H9 (cell line): ENCODE measurements at regions not wholly inside any gene's neighbourhood (a gene's known extent, or its start where the extent isn't known, plus 50 kb on each side); places are given as distances from the start of the nearest gene placed in this dataset.

Source experiments
- DNase-seq: peaks from one replicate; pipeline ENCODE4 v3.0.0-alpha.2; 2017
- H2AFZ ChIP-seq: one replicate; pipeline ENCODE4 v1.6.1; 2013; ENCODE audit warnings: mild to moderate bottlenecking, low read length, control low read depth, moderate library complexity
- H2AK5ac ChIP-seq: 2 replicates; pipeline ENCODE4 v1.6.1; 2013; ENCODE audit warnings: low read length, control low read depth, mixed read lengths; ENCODE audit not compliant: insufficient read length
- H2BK120ac ChIP-seq: one replicate; pipeline ENCODE4 v1.6.1; 2013; ENCODE audit warnings: low read depth, mild to moderate bottlenecking, low read length, control low read depth, inconsistent platforms; ENCODE audit not compliant: poor library complexity, severe bottlenecking
- H2BK12ac ChIP-seq: 2 replicates; pipeline ENCODE4 v1.6.1; 2013; ENCODE audit warnings: low read length, control low read depth, mixed read lengths, low read depth; ENCODE audit not compliant: insufficient read length
- H2BK15ac ChIP-seq: 2 replicates; pipeline ENCODE4 v1.6.1; 2013; ENCODE audit warnings: low read depth, low read length, control low read depth
- H2BK20ac ChIP-seq: one replicate; pipeline ENCODE4 v1.6.1; 2013; ENCODE audit warnings: low read depth, mild to moderate bottlenecking, low read length, control low read depth, inconsistent platforms; ENCODE audit not compliant: poor library complexity, severe bottlenecking
- H2BK5ac ChIP-seq: 2 replicates; pipeline ENCODE4 v1.6.1; 2013; ENCODE audit warnings: low read length, control low read depth, mixed read lengths; ENCODE audit not compliant: insufficient read length
- H3K14ac ChIP-seq: 2 replicates; pipeline ENCODE4 v1.6.1; 2013; ENCODE audit warnings: low read length, control low read depth; ENCODE audit not compliant: insufficient read depth
- H3K18ac ChIP-seq: 2 replicates; pipeline ENCODE4 v1.6.1; 2013; ENCODE audit warnings: low read depth, mild to moderate bottlenecking, mixed read lengths, low read length, control low read depth; ENCODE audit not compliant: insufficient read length
- H3K23ac ChIP-seq: 2 replicates; pipeline ENCODE4 v1.6.1; 2013; ENCODE audit warnings: low read length, control low read depth, mixed read lengths, low read depth; ENCODE audit not compliant: insufficient read length
- H3K23me2 ChIP-seq: 2 replicates; pipeline ENCODE4 v1.6.1; 2013; ENCODE audit warnings: low read depth, mild to moderate bottlenecking, mixed read lengths, low read length, control low read depth; ENCODE audit not compliant: insufficient read length, poor library complexity, severe bottlenecking
- H3K27ac ChIP-seq: 2 replicates; pipeline ENCODE4 v1.5.1; 2013; ENCODE audit warnings: low read length, control low read depth, mixed read lengths, low read depth; ENCODE audit not compliant: insufficient read length
- H3K27me3 ChIP-seq: 2 replicates; pipeline ENCODE4 v1.6.1; 2013; ENCODE audit warnings: low read length, control low read depth, inconsistent platforms; ENCODE audit not compliant: insufficient read depth
- H3K4ac ChIP-seq: 2 replicates; pipeline ENCODE4 v1.6.1; 2013; ENCODE audit warnings: low read depth, mild to moderate bottlenecking, control low read depth, inconsistent platforms, low read length, moderate library complexity
- H3K4me1 ChIP-seq: 2 replicates; pipeline ENCODE4 v1.6.1; 2013; ENCODE audit warnings: low read length, control low read depth, inconsistent platforms; ENCODE audit not compliant: insufficient read depth
- H3K4me2 ChIP-seq: 2 replicates; pipeline ENCODE4 v1.6.1; 2013; ENCODE audit warnings: low read length, control low read depth, mixed read lengths; ENCODE audit not compliant: insufficient read length, insufficient read depth
- H3K56ac ChIP-seq: 2 replicates; pipeline ENCODE4 v1.6.1; 2013; ENCODE audit warnings: low read depth, mild to moderate bottlenecking, mixed read lengths, low read length, control low read depth; ENCODE audit not compliant: insufficient read length
- H3K79me1 ChIP-seq: 2 replicates; pipeline ENCODE4 v1.6.1; 2013; ENCODE audit warnings: low read depth, mild to moderate bottlenecking, moderate library complexity, low read length, control low read depth, inconsistent platforms; ENCODE audit not compliant: insufficient read depth, poor library complexity, severe bottlenecking
- H3K79me2 ChIP-seq: 2 replicates; pipeline ENCODE4 v1.6.1; 2013; ENCODE audit warnings: low read length, control low read depth, inconsistent platforms; ENCODE audit not compliant: insufficient read depth
- H3K9ac ChIP-seq: 2 replicates; pipeline ENCODE4 v1.6.1; 2013; ENCODE audit warnings: low read length, control low read depth, mixed read lengths; ENCODE audit not compliant: insufficient read length; ENCODE audit errors: extremely low read depth
- H3K9me3 ChIP-seq: one replicate; pipeline ENCODE4 v1.6.1; 2013; ENCODE audit warnings: low read depth, low read length, inconsistent platforms; ENCODE audit not compliant: control insufficient read depth
- H3T11ph ChIP-seq: one replicate; pipeline ENCODE4 v1.6.1; 2013; ENCODE audit warnings: mild to moderate bottlenecking, low read length, control low read depth, inconsistent platforms
- H4K20me1 ChIP-seq: one replicate; pipeline ENCODE4 v1.6.1; 2013; ENCODE audit not compliant: control insufficient read depth, insufficient read length, insufficient read depth
- H4K5ac ChIP-seq: 2 replicates; pipeline ENCODE4 v1.6.1; 2013; ENCODE audit warnings: low read depth, mild to moderate bottlenecking, mixed read lengths, low read length, control low read depth; ENCODE audit not compliant: insufficient read length
- H4K8ac ChIP-seq: replicated peaks from 2 replicates; pipeline ENCODE4 v1.6.1; 2013; ENCODE audit warnings: low read length, control low read depth, mixed read lengths, low read depth; ENCODE audit not compliant: insufficient read length
- H4K91ac ChIP-seq: 2 replicates; pipeline ENCODE4 v1.6.1; 2013; ENCODE audit warnings: low read depth, mild to moderate bottlenecking, moderate library complexity, mixed read lengths, low read length, control low read depth; ENCODE audit not compliant: insufficient read length
- H3K27ac Mint-ChIP-seq, 3 experiments: 2 replicates in 2 of 3; 3 replicates in 1 of 3; pipeline ENCODE4 v1.8.0; 2020 to 2021; ENCODE audit warnings: mixed read lengths in 3 of 3, mild to moderate bottlenecking in 1 of 3, moderate library complexity in 1 of 3
- H3K27me3 Mint-ChIP-seq: 2 replicates; pipeline ENCODE4 v1.8.0; 2021; ENCODE audit warnings: low read depth, mild to moderate bottlenecking, moderate library complexity, mixed read lengths
- H3K36me3 Mint-ChIP-seq, 3 experiments: 2 replicates in 2 of 3; 3 replicates in 1 of 3; pipeline ENCODE4 v1.8.0; 2020 to 2021; ENCODE audit warnings: low read depth in 3 of 3, mixed read lengths in 3 of 3; ENCODE audit not compliant: insufficient read depth in 1 of 3
- H3K4me1 Mint-ChIP-seq, 2 experiments: 2 replicates each; pipeline ENCODE4 v1.8.0; 2020; ENCODE audit warnings: mixed read lengths in 2 of 2
- H3K4me3 Mint-ChIP-seq, 2 experiments: 2 replicates in 1 of 2; 3 replicates in 1 of 2; pipeline ENCODE4 v1.8.0; 2020 to 2021; ENCODE audit warnings: mild to moderate bottlenecking in 2 of 2, mixed read lengths in 2 of 2, moderate library complexity in 1 of 2
- H3K9me3 Mint-ChIP-seq, 2 experiments: 2 replicates in 1 of 2; 3 replicates in 1 of 2; pipeline ENCODE4 v1.8.0; 2020; ENCODE audit warnings: mild to moderate bottlenecking in 2 of 2, mixed read lengths in 2 of 2, moderate library complexity in 1 of 2
- CTCF ChIP-seq: fragments of 200-600 bp; sonication (generic); conservative IDR thresholded peaks from 3 replicates; pipeline ENCODE4 v1.8.0; 2021; ENCODE audit warnings: antibody characterized with exemption, mild to moderate bottlenecking
- WGBS: extraction: QIAGEN DNeasy Blood & Tissue Kit; methylation state at CpG from one replicate; pipeline ENCODE4 v1.1.7; 2013; ENCODE audit warnings: missing lambda C conversion rate, low lambda C conversion rate, mixed read lengths; ENCODE audit not compliant: insufficient read length; ENCODE audit errors: extremely low coverage; 5-methylcytosine and 5-hydroxymethylcytosine counted together

- no peak overlapping the region for H2BK15ac ChIP-seq
- H3K14ac ChIP-seq = no peak overlapping the region
- H3K23me2 ChIP-seq = no peaks in the 10 kb centered on the region
- no peak overlapping the region for H3K4ac ChIP-seq
- H3K18ac ChIP-seq = no peak overlapping the region
- H3T11ph ChIP-seq = no peak overlapping the region
- H3K9me3 Mint-ChIP-seq = peaks cover 79 to 81% of the 10 kb centered on the region in 2 experiments
- H3K27ac ChIP-seq = no peak overlapping the region
- no peak overlapping the region for H3K23ac ChIP-seq
- H2BK5ac ChIP-seq = no peak overlapping the region
- no peaks in the 10 kb centered on the region for H3K79me1 ChIP-seq
- H4K8ac ChIP-seq = no peak overlapping the region
- peaks cover 16 to 17% of the 10 kb centered on the region in 2 experiments for H3K4me1 Mint-ChIP-seq
- H3K36me3 Mint-ChIP-seq = peaks cover 3 to 5% (median 4%) of the 10 kb centered on the region in 3 experiments; a peak in 4 of 7 replicates
- H2BK20ac ChIP-seq = no peak overlapping the region
- H3K27ac Mint-ChIP-seq = no peak overlapping the region
- H2AFZ ChIP-seq = no peak overlapping the region
- H3K56ac ChIP-seq = no peak overlapping the region
- DNase-seq = no peak
- no peak overlapping the region for H3K4me2 ChIP-seq
- no peaks in the 10 kb centered on the region for H3K27me3 ChIP-seq
- H3K4me3 Mint-ChIP-seq = no peak overlapping the region
- no peak overlapping the region for H2BK120ac ChIP-seq
- no peaks in the 10 kb centered on the region for H4K20me1 ChIP-seq
- H2BK12ac ChIP-seq = no peak overlapping the region
- no peak overlapping the region for H2AK5ac ChIP-seq
- no CpG with 5 or more reads among the region's 4 CpGs for WGBS
- no peak overlapping the region for H3K9ac ChIP-seq
- H3K9me3 ChIP-seq = no peaks in the 10 kb centered on the region
- no peaks in the 10 kb centered on the region for H3K79me2 ChIP-seq
- H3K4me1 ChIP-seq = peaks cover 8% of the 10 kb centered on the region; the same call in 1 of the 2 replicates
- no peak overlapping the region for H4K91ac ChIP-seq
- H3K27me3 Mint-ChIP-seq = peaks cover 1% of the 10 kb centered on the region
- no peak overlapping the region for H4K5ac ChIP-seq
- no peak for TF ChIP-seq CTCF
These were observed 143.4 kb upstream of the ATP6AP2 start for GRCh38 chrX:40437348-40437747.
